CD14-positive monocyte (primary cell): ENCODE measurements at regions not wholly inside any gene's neighbourhood (a gene's known extent, or its start where the extent isn't known, plus 50 kb on each side); places are given as distances from the start of the nearest gene placed in this dataset.

Source experiments
- DNase-seq, 3 donors: peaks; one replicate each; pipeline ENCODE4 v3.0.0-alpha.2; 2011 to 2022
- H2AFZ ChIP-seq: 2 replicates; pipeline ENCODE4 v1.6.0; 2012; ENCODE audit warnings: mild to moderate bottlenecking, low read depth, low read length, inconsistent platforms; ENCODE audit not compliant: insufficient read depth, poor library complexity, severe bottlenecking
- H3K27ac ChIP-seq, 2 donors: 1 replicate in 1 of 2; 2 replicates in 1 of 2; pipeline ENCODE4 v1.5.1; 2012 to 2013; ENCODE audit warnings: low read length in 2 of 2, control low read depth in 1 of 2, inconsistent platforms in 1 of 2, low read depth in 1 of 2, mild to moderate bottlenecking in 1 of 2
- H3K27me3 ChIP-seq, 2 donors: one replicate each; pipeline versions ENCODE4 v1.6.0 to v1.6.1; 2011 to 2013; ENCODE audit warnings: low read length in 2 of 2; ENCODE audit not compliant: control insufficient read depth in 2 of 2, insufficient read depth in 2 of 2
- H3K36me3 ChIP-seq, 2 donors: replicated peaks in 1 of 2; 1 replicate in 1 of 2; 2 replicates in 1 of 2; pipeline versions ENCODE4 v1.5.1 to v1.6.1; 2012 to 2013; ENCODE audit warnings: low read length in 2 of 2, control low read depth in 1 of 2, inconsistent platforms in 1 of 2, mild to moderate bottlenecking in 1 of 2; ENCODE audit not compliant: insufficient read depth in 2 of 2, control insufficient read depth in 1 of 2
- H3K4me1 ChIP-seq, 2 donors: 1 replicate in 1 of 2; 2 replicates in 1 of 2; pipeline versions ENCODE4 v1.5.1 to v1.6.1; 2012 to 2013; ENCODE audit warnings: low read length in 2 of 2, control low read depth in 1 of 2, inconsistent platforms in 1 of 2, mild to moderate bottlenecking in 1 of 2, moderate library complexity in 1 of 2; ENCODE audit not compliant: insufficient read depth in 2 of 2, control insufficient read depth in 1 of 2
- H3K4me2 ChIP-seq: replicated peaks from 2 replicates; pipeline ENCODE3; 2012; ENCODE audit warnings: low read length, moderate library complexity, mild to moderate bottlenecking; ENCODE audit not compliant: poor library complexity, severe bottlenecking; ENCODE audit errors: extremely low read depth
- H3K4me3 ChIP-seq, 3 experiments: fragments of 200-600 bp in 1 of 3; sonication (generic) in 1 of 3; replicated peaks in 1 of 3; 1 replicate in 2 of 3; 2 replicates in 1 of 3; pipeline ENCODE4 v1.5.1; 2011 to 2013; ENCODE audit warnings: low read length in 3 of 3, mild to moderate bottlenecking in 3 of 3, control low read depth in 2 of 3, low read depth in 2 of 3, inconsistent platforms in 1 of 3, moderate library complexity in 1 of 3
- H3K79me2 ChIP-seq: 2 replicates; pipeline ENCODE4 v1.6.0; 2012; ENCODE audit warnings: mild to moderate bottlenecking, control low read depth, inconsistent platforms, low read length, moderate library complexity; ENCODE audit not compliant: insufficient read depth
- H3K9ac ChIP-seq: 2 replicates; pipeline ENCODE4 v1.6.0; 2017; ENCODE audit warnings: low read length, mild to moderate bottlenecking; ENCODE audit not compliant: insufficient read depth, poor library complexity, severe bottlenecking
- H3K9me3 ChIP-seq, 2 donors: replicated peaks in 1 of 2; 1 replicate in 1 of 2; 2 replicates in 1 of 2; pipeline versions ENCODE4 v1.5.1 to v1.6.1; 2012 to 2013; ENCODE audit warnings: low read length in 2 of 2, control low read depth in 1 of 2; ENCODE audit not compliant: control insufficient read depth in 1 of 2, insufficient read depth in 1 of 2
- H4K20me1 ChIP-seq: 2 replicates; pipeline ENCODE4 v1.6.0; 2012; ENCODE audit warnings: mild to moderate bottlenecking, low read length, control low read depth, moderate library complexity; ENCODE audit not compliant: insufficient read depth
- H3K27ac Mint-ChIP-seq, 7 donors: one replicate each; pipeline ENCODE4 v1.8.0; 2020; ENCODE audit warnings: mild to moderate bottlenecking in 7 of 7, mixed read lengths in 7 of 7, moderate library complexity in 6 of 7, inconsistent platforms in 2 of 7
- H3K27me3 Mint-ChIP-seq, 3 donors: one replicate each; pipeline ENCODE4 v1.8.0; 2021 to 2022; ENCODE audit warnings: low read depth in 3 of 3, mild to moderate bottlenecking in 3 of 3, mixed read lengths in 3 of 3, moderate library complexity in 3 of 3, inconsistent platforms in 1 of 3
- H3K36me3 Mint-ChIP-seq, 2 donors: one replicate each; pipeline ENCODE4 v1.8.0; 2020; ENCODE audit warnings: mixed read lengths in 2 of 2, inconsistent platforms in 1 of 2, mild to moderate bottlenecking in 1 of 2
- H3K4me1 Mint-ChIP-seq: one replicate; pipeline ENCODE4 v1.8.0; 2020; ENCODE audit warnings: mild to moderate bottlenecking, mixed read lengths
- H3K4me3 Mint-ChIP-seq, 2 donors: one replicate each; pipeline ENCODE4 v1.8.0; 2020; ENCODE audit warnings: mild to moderate bottlenecking in 2 of 2, mixed read lengths in 2 of 2, moderate library complexity in 1 of 2
- H3K9me3 Mint-ChIP-seq, 7 donors: one replicate each; pipeline ENCODE4 v1.8.0; 2020 to 2022; ENCODE audit warnings: mixed read lengths in 7 of 7, mild to moderate bottlenecking in 6 of 7, moderate library complexity in 6 of 7, inconsistent platforms in 2 of 7
- WGBS: methylation state at CpG from one replicate; pipeline ENCODE4 v1.1.5; 2013; ENCODE audit warnings: missing lambda C conversion rate; ENCODE audit not compliant: insufficient coverage; 5-methylcytosine and 5-hydroxymethylcytosine counted together
- intact Hi-C, 2 donors: fragments of 100-400 bp; cut with micrococcal nuclease; formaldehyde crosslinking; loops; one replicate each; pipeline versions ENCODE4 v1.15.0 to v1.15.1; 2023
- TF ChIP-seq, protein P1 (sequence below): fragments of 200-600 bp; IDR thresholded peaks from one replicate; pipeline ENCODE4 v1.8.0; 2022; ENCODE audit warnings: antibody characterized with exemption, mild to moderate bottlenecking

DNA sequence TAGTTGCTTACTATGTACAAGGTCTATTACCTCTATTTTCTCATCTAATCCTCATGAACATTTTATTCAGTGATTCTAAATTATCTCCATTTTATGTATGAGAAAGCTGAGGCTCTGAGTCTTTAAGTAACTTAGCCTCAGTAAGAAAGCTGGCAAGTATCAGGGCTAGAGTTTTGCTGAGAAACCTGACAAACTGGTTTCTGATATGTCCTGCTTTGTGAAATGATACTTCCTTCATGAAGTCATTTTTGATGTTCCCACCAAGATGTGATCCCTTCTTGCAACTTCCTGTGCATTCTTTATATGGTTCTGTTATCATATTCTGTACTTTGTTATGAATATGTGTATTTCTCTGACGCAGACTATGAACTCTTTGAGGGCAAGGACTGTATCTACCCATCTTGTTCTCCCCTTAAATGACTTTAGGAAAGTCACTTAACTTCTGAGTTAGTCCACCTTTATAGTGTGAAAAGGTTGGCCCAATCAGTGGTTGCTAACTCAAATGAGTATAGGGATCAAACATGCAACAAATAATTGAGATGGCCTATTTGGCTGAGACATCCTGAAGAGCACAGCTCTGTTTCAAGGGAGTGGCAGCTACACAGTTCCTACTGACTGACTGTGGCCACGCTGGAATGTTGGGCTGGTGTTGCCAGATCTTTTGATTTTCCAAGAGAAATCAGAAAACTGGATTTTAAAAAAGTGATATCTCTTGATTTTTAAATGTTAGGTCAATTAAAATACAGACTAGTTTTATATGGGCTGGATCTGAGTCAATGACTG, 127.9 kb upstream of the AMOT start:
- H3K4me1 Mint-ChIP-seq = no peaks in the 10 kb centered on the region
- Histone ChIP-seq H3K9me3 (no peaks in the 10 kb centered on the region), H3K79me2 (no peaks in the 10 kb centered on the region), H2AFZ (no peak overlapping the region), H4K20me1 (no peaks in the 10 kb centered on the region), H3K9ac (no peak overlapping the region), H3K4me3 (no peak overlapping the region), H3K4me1 (no peaks in the 10 kb centered on the region), H3K4me2 (no peak overlapping the region), H3K27me3 (no peaks in the 10 kb centered on the region), H3K36me3 (no peaks in the 10 kb centered on the region), H3K27ac (no peak overlapping the region)
- H3K27ac Mint-ChIP-seq = no peak overlapping the region
- WGBS = no CpG with 5 or more reads among the region's 2 CpGs
- H3K4me3 Mint-ChIP-seq = no peak overlapping the region
- peaks cover 0 to 2% (median 0%) of the 10 kb centered on the region in 3 donors for H3K27me3 Mint-ChIP-seq
- TF ChIP-seq, protein P1, sequence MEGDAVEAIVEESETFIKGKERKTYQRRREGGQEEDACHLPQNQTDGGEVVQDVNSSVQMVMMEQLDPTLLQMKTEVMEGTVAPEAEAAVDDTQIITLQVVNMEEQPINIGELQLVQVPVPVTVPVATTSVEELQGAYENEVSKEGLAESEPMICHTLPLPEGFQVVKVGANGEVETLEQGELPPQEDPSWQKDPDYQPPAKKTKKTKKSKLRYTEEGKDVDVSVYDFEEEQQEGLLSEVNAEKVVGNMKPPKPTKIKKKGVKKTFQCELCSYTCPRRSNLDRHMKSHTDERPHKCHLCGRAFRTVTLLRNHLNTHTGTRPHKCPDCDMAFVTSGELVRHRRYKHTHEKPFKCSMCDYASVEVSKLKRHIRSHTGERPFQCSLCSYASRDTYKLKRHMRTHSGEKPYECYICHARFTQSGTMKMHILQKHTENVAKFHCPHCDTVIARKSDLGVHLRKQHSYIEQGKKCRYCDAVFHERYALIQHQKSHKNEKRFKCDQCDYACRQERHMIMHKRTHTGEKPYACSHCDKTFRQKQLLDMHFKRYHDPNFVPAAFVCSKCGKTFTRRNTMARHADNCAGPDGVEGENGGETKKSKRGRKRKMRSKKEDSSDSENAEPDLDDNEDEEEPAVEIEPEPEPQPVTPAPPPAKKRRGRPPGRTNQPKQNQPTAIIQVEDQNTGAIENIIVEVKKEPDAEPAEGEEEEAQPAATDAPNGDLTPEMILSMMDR = no peak
- no peaks in the 10 kb centered on the region for H3K36me3 Mint-ChIP-seq
- intact Hi-C loops = no loop called here
- DNase-seq = no peak
- peaks cover 0 to 5% (median 0%) of the 10 kb centered on the region in 7 donors for H3K9me3 Mint-ChIP-seq

DNA sequence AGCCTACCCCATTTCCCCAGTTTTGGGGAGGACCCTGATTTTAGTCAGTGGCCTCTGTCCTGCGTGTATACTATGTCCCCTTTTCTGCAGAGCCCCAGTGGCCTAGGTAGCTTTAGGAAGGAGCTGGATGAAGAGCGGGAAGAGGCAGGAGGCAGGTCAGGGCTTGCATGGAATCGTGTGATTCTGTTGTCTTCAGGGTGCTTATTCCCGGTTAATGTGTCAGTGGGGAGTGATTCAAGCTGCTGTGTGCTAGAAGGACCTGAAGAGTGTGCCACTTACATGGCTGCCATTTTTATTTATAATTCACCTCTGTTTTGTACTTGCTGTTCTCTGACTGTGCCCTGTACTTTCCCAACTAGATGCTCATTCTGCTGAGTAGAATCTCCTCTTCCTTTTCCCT, 127.3 kb upstream of the AMOT start:
- H3K4me1 ChIP-seq = no peaks in the 10 kb centered on the region
- H3K27ac ChIP-seq = no peak overlapping the region
- H3K27me3 ChIP-seq = no peaks in the 10 kb centered on the region
- no peaks in the 10 kb centered on the region for H3K36me3 ChIP-seq
- H3K79me2 ChIP-seq = no peaks in the 10 kb centered on the region
- no peak overlapping the region for H2AFZ ChIP-seq
- no peak overlapping the region for H3K4me3 Mint-ChIP-seq
- peaks cover 0 to 3% (median 0%) of the 10 kb centered on the region in 7 donors for H3K9me3 Mint-ChIP-seq
- no peak overlapping the region for H3K4me3 ChIP-seq
- H3K9me3 ChIP-seq = no peaks in the 10 kb centered on the region
- intact Hi-C loops = no loop called here
- TF ChIP-seq, protein P1 = no peak
- no peaks in the 10 kb centered on the region for H4K20me1 ChIP-seq
- no peak overlapping the region for H3K4me2 ChIP-seq
- H3K27ac Mint-ChIP-seq = no peak overlapping the region
- no peaks in the 10 kb centered on the region for H3K36me3 Mint-ChIP-seq
- no peak for DNase-seq
- no peaks in the 10 kb centered on the region for H3K4me1 Mint-ChIP-seq
- WGBS = 87% methylated on average over 2 of the region's 4 CpGs
- H3K27me3 Mint-ChIP-seq = peaks cover 0 to 2% (median 0%) of the 10 kb centered on the region in 3 donors
- no peak overlapping the region for H3K9ac ChIP-seq
